OCI-LY1 (cell line): ENCODE measurements at regions not wholly inside any gene's neighbourhood (a gene's known extent, or its start where the extent isn't known, plus 50 kb on each side); places are given as distances from the start of the nearest gene placed in this dataset.

Experiments
- CTCF ChIP-seq: fragments of 200-600 bp; sonication (generic), shearing (Covaris generic); IDR thresholded peaks from 2 replicates; pipeline ENCODE4 v1.5.1; 2017; ENCODE audit warnings: mild to moderate bottlenecking, antibody characterized with exemption, low read length, moderate library complexity, mixed read lengths
- EZH2 ChIP-seq: fragments of 200-600 bp; sonication (generic), shearing (Covaris generic); IDR thresholded peaks from 2 replicates; pipeline ENCODE4 v1.8.0; 2017; ENCODE audit warnings: borderline replicate concordance, mixed run types, mild to moderate bottlenecking, antibody characterized with exemption, low read length, moderate library complexity, mixed read lengths

- TF ChIP-seq CTCF (no peak), EZH2 (no peak)
Observed at GRCh38 chr1:95547005-95547404, 313.0 kb downstream of the RWDD3 start.
